HEK293 (cell line): ENCODE measurements at regions not wholly inside any gene's neighbourhood (a gene's known extent, or its start where the extent isn't known, plus 50 kb on each side); places are given as distances from the start of the nearest gene placed in this dataset.

Experiments used
- CTCF ChIA-PET: fragments of 350-600 bp; formaldehyde crosslinking; extraction: SDS; loops from one replicate; lab custom pipeline; 2021; ENCODE audit warnings: antibody characterized with exemption; lab: Yijun Ruan, JAX
- POLR2A ChIA-PET: fragments of 300-600 bp; formaldehyde crosslinking; extraction: SDS; loops from one replicate; lab custom pipeline; 2020; ENCODE audit warnings: antibody characterized with exemption, inconsistent platforms; lab: Yijun Ruan, JAX
- H3K27ac ChIP-seq: fragments of 200-500 bp; sonication (Bioruptor generic); 2 replicates; pipeline ENCODE4 v1.5.1; 2014; ENCODE audit warnings: low read depth, low read length, control low read depth, inconsistent platforms; ENCODE audit errors: extremely low read depth
- H3K36me3 ChIP-seq, 2 experiments: fragments of 200-500 bp in 1 of 2; sonication (Bioruptor generic) in 1 of 2; 1 replicate in 1 of 2; 2 replicates in 1 of 2; pipeline ENCODE4 v1.5.1; 2014 to 2017; ENCODE audit warnings: inconsistent platforms in 2 of 2, low read length in 2 of 2; ENCODE audit not compliant: control insufficient read depth in 2 of 2, insufficient read depth in 1 of 2
- H3K4me1 ChIP-seq: fragments of 200-500 bp; sonication (Bioruptor generic); 2 replicates; pipeline ENCODE4 v1.5.1; 2014; ENCODE audit warnings: mild to moderate bottlenecking, low read length, inconsistent platforms; ENCODE audit not compliant: control insufficient read depth, insufficient read depth
- H3K4me3 ChIP-seq: 2 replicates; pipeline ENCODE4 v1.5.1; 2011; ENCODE audit warnings: low read depth, mild to moderate bottlenecking, control low read depth, low read length, moderate library complexity
- H3K9me3 ChIP-seq: fragments of 200-500 bp; sonication (Bioruptor generic); 2 replicates; pipeline ENCODE4 v1.5.1; 2014; ENCODE audit warnings: low read depth, low read length, inconsistent platforms; ENCODE audit not compliant: control insufficient read depth, insufficient read depth
- HOXA7 ChIP-seq: sonication (generic); formaldehyde crosslinking; IDR thresholded peaks from 2 replicates; pipeline ENCODE4 v1.8.1; 2022; ENCODE audit warnings: missing genetic modification reagents, borderline replicate concordance
- MYNN ChIP-seq: fragments of 450-650 bp; formaldehyde crosslinking; IDR thresholded peaks from 2 replicates; pipeline ENCODE4 v1.5.1; 2016; ENCODE audit warnings: missing biosample characterization, missing genetic modification characterization, borderline replicate concordance
- PRDM2 ChIP-seq: fragments of 450-650 bp; formaldehyde crosslinking; IDR thresholded peaks from 2 replicates; pipeline ENCODE4 v1.5.1; 2016; ENCODE audit warnings: missing biosample characterization, missing genetic modification characterization, borderline replicate concordance
- SP2 ChIP-seq: fragments of 450-650 bp; formaldehyde crosslinking; IDR thresholded peaks from 2 replicates; pipeline ENCODE4 v1.5.1; 2016; ENCODE audit warnings: missing biosample characterization, missing genetic modification characterization
- WT1 ChIP-seq: fragments of 450-650 bp; formaldehyde crosslinking; IDR thresholded peaks from 2 replicates; pipeline ENCODE4 v1.5.1; 2016; ENCODE audit warnings: missing biosample characterization, missing genetic modification characterization
- ZBTB48 ChIP-seq: fragments of 450-650 bp; formaldehyde crosslinking; IDR thresholded peaks from 2 replicates; pipeline ENCODE4 v1.5.1; 2016; ENCODE audit warnings: missing biosample characterization, missing genetic modification characterization
- ZNF155 ChIP-seq: fragments of 450-650 bp; formaldehyde crosslinking; IDR thresholded peaks from 2 replicates; pipeline ENCODE4 v1.5.1; 2016; ENCODE audit warnings: missing biosample characterization, missing genetic modification characterization
- ZNF335 ChIP-seq: fragments of 450-650 bp; formaldehyde crosslinking; conservative IDR thresholded peaks from 2 replicates; pipeline ENCODE4 v1.5.1; 2016; ENCODE audit warnings: missing biosample characterization, missing genetic modification characterization
- ZNF404 ChIP-seq: fragments of 450-650 bp; formaldehyde crosslinking; IDR thresholded peaks from 2 replicates; pipeline ENCODE4 v1.5.1; 2017; ENCODE audit warnings: missing biosample characterization, missing genetic modification characterization
- ZNF426 ChIP-seq: fragments of 450-650 bp; formaldehyde crosslinking; IDR thresholded peaks from 2 replicates; pipeline ENCODE4 v1.5.1; 2017; ENCODE audit warnings: missing biosample characterization, missing genetic modification characterization, mild to moderate bottlenecking, inconsistent platforms, moderate library complexity
- ZNF473 ChIP-seq: fragments of 450-650 bp; formaldehyde crosslinking; IDR thresholded peaks from 2 replicates; pipeline ENCODE4 v1.5.1; 2017; ENCODE audit warnings: missing biosample characterization, missing genetic modification characterization
- ZNF514 ChIP-seq: fragments of 450-650 bp; formaldehyde crosslinking; IDR thresholded peaks from 2 replicates; pipeline ENCODE4 v1.5.1; 2016; ENCODE audit warnings: missing biosample characterization, missing genetic modification characterization
- ZNF621 ChIP-seq: fragments of 450-650 bp; formaldehyde crosslinking; IDR thresholded peaks from 2 replicates; pipeline ENCODE4 v1.5.1; 2017; ENCODE audit warnings: missing biosample characterization, missing genetic modification characterization
- TF ChIP-seq, protein P1 (sequence below): fragments of 450-650 bp; formaldehyde crosslinking; IDR thresholded peaks from 2 replicates; pipeline ENCODE4 v1.5.1; 2016; ENCODE audit warnings: missing biosample characterization, missing genetic modification characterization
- TF ChIP-seq, protein P2 (sequence below): fragments of 450-650 bp; formaldehyde crosslinking; IDR thresholded peaks from 2 replicates; pipeline ENCODE4 v1.5.1; 2017; ENCODE audit warnings: missing biosample characterization, missing genetic modification characterization
- TF ChIP-seq, protein P3 (sequence below): fragments of 450-650 bp; formaldehyde crosslinking; IDR thresholded peaks from 2 replicates; pipeline ENCODE4 v1.5.1; 2016; ENCODE audit warnings: missing biosample characterization, missing genetic modification characterization
- TF ChIP-seq, protein P4 (sequence below): fragments of 450-650 bp; formaldehyde crosslinking; IDR thresholded peaks from 2 replicates; pipeline ENCODE4 v1.5.1; 2016; ENCODE audit warnings: missing biosample characterization, missing genetic modification characterization

GRCh38 chr6:16968101-16968500 lies 133.7 kb upstream of the STMND1 start:
- Histone ChIP-seq H3K4me1 (no peaks in the 10 kb centered on the region), H3K4me3 (no peak overlapping the region), H3K9me3 (no peaks in the 10 kb centered on the region), H3K36me3 (no peaks in the 10 kb centered on the region), H3K27ac (no peak overlapping the region)
- CTCF ChIA-PET: interaction anchor here (0.7 to 8.3 kb wide), 6 partner anchors 32 to 457 kb away, joined by 3 to 94 read pairs (median 3); partner anchors contain the start of gene ATXN1
- no peak for TF ChIP-seq MYNN (tag by site-specific recombination)
- no peak for TF ChIP-seq PRDM2
- TF ChIP-seq ZNF514 (tag by site-specific recombination): no peak
- no peak for TF ChIP-seq HOXA7 (CRISPR knock-in tag)
- no peak for TF ChIP-seq SP2
- TF ChIP-seq, protein P1, sequence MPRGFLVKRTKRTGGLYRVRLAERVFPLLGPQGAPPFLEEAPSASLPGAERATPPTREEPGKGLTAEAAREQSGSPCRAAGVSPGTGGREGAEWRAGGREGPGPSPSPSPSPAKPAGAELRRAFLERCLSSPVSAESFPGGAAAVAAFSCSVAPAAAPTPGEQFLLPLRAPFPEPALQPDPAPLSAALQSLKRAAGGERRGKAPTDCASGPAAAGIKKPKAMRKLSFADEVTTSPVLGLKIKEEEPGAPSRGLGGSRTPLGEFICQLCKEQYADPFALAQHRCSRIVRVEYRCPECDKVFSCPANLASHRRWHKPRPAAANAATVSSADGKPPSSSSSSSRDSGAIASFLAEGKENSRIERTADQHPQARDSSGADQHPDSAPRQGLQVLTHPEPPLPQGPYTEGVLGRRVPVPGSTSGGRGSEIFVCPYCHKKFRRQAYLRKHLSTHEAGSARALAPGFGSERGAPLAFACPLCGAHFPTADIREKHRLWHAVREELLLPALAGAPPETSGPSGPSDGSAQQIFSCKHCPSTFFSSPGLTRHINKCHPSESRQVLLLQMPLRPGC (tag by site-specific recombination): no peak
- TF ChIP-seq WT1 (tag by site-specific recombination): no peak
- TF ChIP-seq, protein P2, sequence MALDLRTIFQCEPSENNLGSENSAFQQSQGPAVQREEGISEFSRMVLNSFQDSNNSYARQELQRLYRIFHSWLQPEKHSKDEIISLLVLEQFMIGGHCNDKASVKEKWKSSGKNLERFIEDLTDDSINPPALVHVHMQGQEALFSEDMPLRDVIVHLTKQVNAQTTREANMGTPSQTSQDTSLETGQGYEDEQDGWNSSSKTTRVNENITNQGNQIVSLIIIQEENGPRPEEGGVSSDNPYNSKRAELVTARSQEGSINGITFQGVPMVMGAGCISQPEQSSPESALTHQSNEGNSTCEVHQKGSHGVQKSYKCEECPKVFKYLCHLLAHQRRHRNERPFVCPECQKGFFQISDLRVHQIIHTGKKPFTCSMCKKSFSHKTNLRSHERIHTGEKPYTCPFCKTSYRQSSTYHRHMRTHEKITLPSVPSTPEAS (tag by site-specific recombination): no peak
- TF ChIP-seq, protein P3, sequence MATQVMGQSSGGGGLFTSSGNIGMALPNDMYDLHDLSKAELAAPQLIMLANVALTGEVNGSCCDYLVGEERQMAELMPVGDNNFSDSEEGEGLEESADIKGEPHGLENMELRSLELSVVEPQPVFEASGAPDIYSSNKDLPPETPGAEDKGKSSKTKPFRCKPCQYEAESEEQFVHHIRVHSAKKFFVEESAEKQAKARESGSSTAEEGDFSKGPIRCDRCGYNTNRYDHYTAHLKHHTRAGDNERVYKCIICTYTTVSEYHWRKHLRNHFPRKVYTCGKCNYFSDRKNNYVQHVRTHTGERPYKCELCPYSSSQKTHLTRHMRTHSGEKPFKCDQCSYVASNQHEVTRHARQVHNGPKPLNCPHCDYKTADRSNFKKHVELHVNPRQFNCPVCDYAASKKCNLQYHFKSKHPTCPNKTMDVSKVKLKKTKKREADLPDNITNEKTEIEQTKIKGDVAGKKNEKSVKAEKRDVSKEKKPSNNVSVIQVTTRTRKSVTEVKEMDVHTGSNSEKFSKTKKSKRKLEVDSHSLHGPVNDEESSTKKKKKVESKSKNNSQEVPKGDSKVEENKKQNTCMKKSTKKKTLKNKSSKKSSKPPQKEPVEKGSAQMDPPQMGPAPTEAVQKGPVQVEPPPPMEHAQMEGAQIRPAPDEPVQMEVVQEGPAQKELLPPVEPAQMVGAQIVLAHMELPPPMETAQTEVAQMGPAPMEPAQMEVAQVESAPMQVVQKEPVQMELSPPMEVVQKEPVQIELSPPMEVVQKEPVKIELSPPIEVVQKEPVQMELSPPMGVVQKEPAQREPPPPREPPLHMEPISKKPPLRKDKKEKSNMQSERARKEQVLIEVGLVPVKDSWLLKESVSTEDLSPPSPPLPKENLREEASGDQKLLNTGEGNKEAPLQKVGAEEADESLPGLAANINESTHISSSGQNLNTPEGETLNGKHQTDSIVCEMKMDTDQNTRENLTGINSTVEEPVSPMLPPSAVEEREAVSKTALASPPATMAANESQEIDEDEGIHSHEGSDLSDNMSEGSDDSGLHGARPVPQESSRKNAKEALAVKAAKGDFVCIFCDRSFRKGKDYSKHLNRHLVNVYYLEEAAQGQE (tag by site-specific recombination): no peak
- TF ChIP-seq ZNF155: no peak
- no peak for TF ChIP-seq ZNF404 (tag by site-specific recombination)
- TF ChIP-seq ZNF335: no peak
- TF ChIP-seq, protein P4, sequence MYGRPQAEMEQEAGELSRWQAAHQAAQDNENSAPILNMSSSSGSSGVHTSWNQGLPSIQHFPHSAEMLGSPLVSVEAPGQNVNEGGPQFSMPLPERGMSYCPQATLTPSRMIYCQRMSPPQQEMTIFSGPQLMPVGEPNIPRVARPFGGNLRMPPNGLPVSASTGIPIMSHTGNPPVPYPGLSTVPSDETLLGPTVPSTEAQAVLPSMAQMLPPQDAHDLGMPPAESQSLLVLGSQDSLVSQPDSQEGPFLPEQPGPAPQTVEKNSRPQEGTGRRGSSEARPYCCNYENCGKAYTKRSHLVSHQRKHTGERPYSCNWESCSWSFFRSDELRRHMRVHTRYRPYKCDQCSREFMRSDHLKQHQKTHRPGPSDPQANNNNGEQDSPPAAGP: no peak
- TF ChIP-seq ZNF473: no peak
- TF ChIP-seq ZNF426 (tag by site-specific recombination): no peak
- no peak for TF ChIP-seq ZNF621 (tag by site-specific recombination)
- no peak for TF ChIP-seq ZBTB48 (tag by site-specific recombination)
- POLR2A ChIA-PET: no interaction called here
